ENCODE measurements at regions not wholly inside any gene's neighbourhood (a gene's known extent, or its start where the extent isn't known, plus 50 kb on each side); places are given as distances from the start of the nearest gene placed in this dataset.
"Not testable (repeated sequence)": the region's sequence is repeated elsewhere in the genome, so short reads cannot be mapped to it uniquely, and the experiment has no call there.

GRCh38 chr7:110432061-110432553 lies 658.8 kb upstream of the LRRN3 start:
- Histone ChIP-seq H3K4me3 (replicated peaks; ENCODE audit: low read depth, low read length) (no peak overlapping the region), H3K36me3 (ENCODE audit: control insufficient read depth, insufficient read depth, low read length) (no peaks in the 10 kb centered on the region), H3K27me3 (replicated peaks; ENCODE audit: control insufficient read depth, insufficient read depth, low read length) (no peaks in the 10 kb centered on the region)
- no peak for TF ChIP-seq CTCF (IDR thresholded peaks at IDR 0.05; ENCODE audit: insufficient read depth, low read length, poor library complexity, severe bottlenecking)
- no peak for DNase-seq (ENCODE audit: extremely low read depth, insufficient read length)

DNA sequence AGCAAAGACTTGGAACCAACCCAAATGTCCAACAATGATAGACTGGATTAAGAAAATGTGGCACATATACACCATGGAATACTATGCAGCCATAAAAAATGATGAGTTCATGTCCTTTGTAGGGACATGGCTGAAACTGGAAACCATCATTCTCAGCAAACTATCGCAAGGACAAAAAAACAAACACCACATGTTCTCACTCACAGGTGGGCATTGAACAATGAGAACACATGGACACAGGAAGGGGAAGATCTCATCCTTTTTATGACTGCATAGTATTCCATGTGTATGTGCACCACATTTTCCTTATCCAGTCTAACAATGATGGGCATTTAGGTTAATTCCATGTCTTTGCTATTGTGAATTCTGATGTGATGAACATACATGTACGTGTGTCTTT lies 652.0 kb upstream of the LRRN3 start:
- not testable (repeated sequence) for H3K4me3 ChIP-seq (replicated peaks; ENCODE audit: low read depth, low read length); DNase-seq (ENCODE audit: extremely low read depth, insufficient read length); H3K36me3 ChIP-seq (ENCODE audit: control insufficient read depth, insufficient read depth, low read length); H3K27me3 ChIP-seq (replicated peaks; ENCODE audit: control insufficient read depth, insufficient read depth, low read length)

GRCh38 chr7:110442381-110442837 lies 648.5 kb upstream of the LRRN3 start:
- Histone ChIP-seq H3K4me3 (replicated peaks; ENCODE audit: low read depth, low read length) (no peak overlapping the region), H3K36me3 (ENCODE audit: control insufficient read depth, insufficient read depth, low read length) (no peaks in the 10 kb centered on the region), H3K27me3 (replicated peaks; ENCODE audit: control insufficient read depth, insufficient read depth, low read length) (no peaks in the 10 kb centered on the region)
- TF ChIP-seq CTCF (IDR thresholded peaks at IDR 0.05; ENCODE audit: insufficient read depth, low read length, poor library complexity, severe bottlenecking): peak; percentile 54
- no peak for DNase-seq (ENCODE audit: extremely low read depth, insufficient read length)

DNA sequence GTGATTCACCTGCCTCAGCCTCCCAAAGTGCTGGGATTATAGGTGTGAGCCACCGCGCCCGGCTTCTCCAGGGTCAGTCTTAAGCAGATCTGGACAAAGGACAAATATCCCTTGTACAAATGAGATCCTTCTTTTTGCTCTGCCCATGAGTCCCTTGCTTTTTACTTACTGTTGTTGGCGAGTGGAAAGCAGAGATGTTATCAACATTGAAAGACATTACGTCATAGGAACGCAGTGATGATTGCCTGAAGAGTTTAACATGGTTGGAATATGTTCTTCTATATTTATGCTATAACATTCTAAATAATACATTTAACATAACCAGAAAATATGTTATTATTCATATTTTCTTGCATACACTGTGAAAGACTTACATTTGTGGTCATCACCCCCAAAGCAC lies 644.3 kb upstream of the LRRN3 start:
- Histone ChIP-seq H3K4me3 (replicated peaks; ENCODE audit: low read depth, low read length) (no peak overlapping the region), H3K27me3 (replicated peaks; ENCODE audit: control insufficient read depth, insufficient read depth, low read length) (no peaks in the 10 kb centered on the region), H3K36me3 (ENCODE audit: control insufficient read depth, insufficient read depth, low read length) (no peaks in the 10 kb centered on the region)
- DNase-seq (ENCODE audit: extremely low read depth, insufficient read length): no peak
- no peak for TF ChIP-seq CTCF (IDR thresholded peaks at IDR 0.05; ENCODE audit: insufficient read depth, low read length, poor library complexity, severe bottlenecking)

DNA sequence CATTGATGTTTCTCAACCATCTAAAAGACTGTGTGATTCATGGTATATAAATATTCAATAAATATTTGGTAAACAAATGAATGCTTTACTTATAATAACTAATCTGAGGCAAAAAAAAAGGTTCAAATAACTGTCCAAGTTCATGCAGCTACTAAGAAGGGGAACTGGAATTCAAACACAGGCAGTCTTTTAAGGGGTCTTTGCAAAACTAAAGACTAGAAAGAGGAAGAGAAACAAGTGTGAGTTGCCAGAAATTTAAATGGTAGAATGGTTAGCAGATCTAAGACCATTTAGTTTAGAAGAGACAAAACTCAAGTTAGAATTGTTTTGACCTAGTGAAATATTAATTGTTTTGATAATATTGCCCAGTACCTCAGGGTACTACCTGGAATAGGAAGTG lies 642.0 kb upstream of the LRRN3 start:
- no peaks in the 10 kb centered on the region for H3K36me3 ChIP-seq (ENCODE audit: control insufficient read depth, insufficient read depth, low read length)
- H3K27me3 ChIP-seq (replicated peaks; ENCODE audit: control insufficient read depth, insufficient read depth, low read length): no peaks in the 10 kb centered on the region
- no peak overlapping the region for H3K4me3 ChIP-seq (replicated peaks; ENCODE audit: low read depth, low read length)
- no peak for TF ChIP-seq CTCF (IDR thresholded peaks at IDR 0.05; ENCODE audit: insufficient read depth, low read length, poor library complexity, severe bottlenecking)
- no peak for DNase-seq (ENCODE audit: extremely low read depth, insufficient read length)

DNA sequence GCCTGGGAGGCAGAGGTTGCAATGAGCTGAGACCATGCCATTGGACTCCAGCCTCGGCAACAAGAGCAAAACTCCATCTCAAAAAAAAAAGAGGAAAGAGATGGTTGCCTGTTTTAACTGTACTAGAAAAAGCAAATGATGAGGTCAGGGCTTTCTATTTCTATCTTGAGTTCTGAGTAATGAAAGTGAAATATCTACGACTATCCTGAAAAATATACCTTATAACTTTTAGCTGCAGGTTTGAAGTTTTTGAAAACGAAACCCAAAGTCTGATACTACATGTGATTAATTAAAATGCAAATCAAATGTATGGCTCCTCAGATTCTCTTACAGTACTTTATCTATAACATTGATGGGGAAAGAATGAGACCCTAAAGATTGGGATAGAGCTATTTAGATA lies 636.2 kb upstream of the LRRN3 start:
- no peaks in the 10 kb centered on the region for H3K27me3 ChIP-seq (replicated peaks; ENCODE audit: control insufficient read depth, insufficient read depth, low read length)
- no peak overlapping the region for H3K4me3 ChIP-seq (replicated peaks; ENCODE audit: low read depth, low read length)
- no peak for DNase-seq (ENCODE audit: extremely low read depth, insufficient read length)
- no peaks in the 10 kb centered on the region for H3K36me3 ChIP-seq (ENCODE audit: control insufficient read depth, insufficient read depth, low read length)
- TF ChIP-seq CTCF (IDR thresholded peaks at IDR 0.05; ENCODE audit: insufficient read depth, low read length, poor library complexity, severe bottlenecking): no peak
